Keratinocyte (primary cell): ENCODE measurements at regions not wholly inside any gene's neighbourhood (a gene's known extent, or its start where the extent isn't known, plus 50 kb on each side); places are given as distances from the start of the nearest gene placed in this dataset.

ENCODE experiments used
- DNase-seq: peaks from one replicate; pipeline ENCODE4 v3.0.0-alpha.2; 2011; ENCODE audit warnings: low read depth, missing footprints, low spot score
- FAIRE-seq: peaks from 2 replicates; lab custom pipeline; 2011; peaks lifted over from hg19 to GRCh38; lab: Jason Lieb, UNC
- H2AFZ ChIP-seq: 2 replicates; pipeline ENCODE4 v1.6.0; 2012; ENCODE audit warnings: low read length, control low read depth, inconsistent platforms; ENCODE audit not compliant: control insufficient read depth
- H3K27ac ChIP-seq: 2 replicates; pipeline ENCODE4 v1.5.1; 2011; ENCODE audit warnings: low read length; ENCODE audit not compliant: control insufficient read depth, insufficient read depth
- H3K27me3 ChIP-seq: 3 replicates; pipeline ENCODE4 v1.6.0; 2011; ENCODE audit warnings: low read length; ENCODE audit not compliant: control insufficient read depth, insufficient read depth; ENCODE audit errors: extremely low read depth
- H3K36me3 ChIP-seq, 2 experiments: 2 replicates in 1 of 2; 3 replicates in 1 of 2; pipeline ENCODE4 v1.5.1; 2011; ENCODE audit warnings: low read length in 2 of 2, mild to moderate bottlenecking in 1 of 2; ENCODE audit not compliant: control insufficient read depth in 2 of 2, insufficient read depth in 2 of 2; ENCODE audit errors: extremely low read depth in 1 of 2
- H3K4me1 ChIP-seq: 3 replicates; pipeline ENCODE4 v1.5.1; 2011; ENCODE audit warnings: low read length; ENCODE audit not compliant: control insufficient read depth, insufficient read depth; ENCODE audit errors: extremely low read depth
- H3K4me2 ChIP-seq: 3 replicates; pipeline ENCODE4 v1.6.0; 2011; ENCODE audit warnings: low read depth, low read length; ENCODE audit not compliant: control insufficient read depth, insufficient read depth; ENCODE audit errors: extremely low read depth
- H3K4me3 ChIP-seq, 3 experiments: fragments of 200-600 bp in 1 of 3; sonication (generic) in 1 of 3; 2 replicates in 2 of 3; 3 replicates in 1 of 3; pipeline ENCODE4 v1.5.1; 2011 to 2016; ENCODE audit warnings: low read length in 3 of 3, mild to moderate bottlenecking in 3 of 3, control low read depth in 2 of 3, inconsistent platforms in 1 of 3, low read depth in 1 of 3, mixed read lengths in 1 of 3, mixed run types in 1 of 3, moderate library complexity in 1 of 3; ENCODE audit not compliant: control insufficient read depth in 2 of 3, insufficient read depth in 2 of 3; ENCODE audit errors: extremely low read depth in 1 of 3
- H3K79me2 ChIP-seq: 2 replicates; pipeline ENCODE4 v1.6.0; 2012; ENCODE audit warnings: low read length; ENCODE audit not compliant: control insufficient read depth, insufficient read depth
- H3K9ac ChIP-seq: 3 replicates; pipeline ENCODE4 v1.6.0; 2011; ENCODE audit warnings: low read length; ENCODE audit not compliant: control insufficient read depth, insufficient read depth; ENCODE audit errors: extremely low read depth
- H3K9me1 ChIP-seq: 3 replicates; pipeline ENCODE4 v1.6.0; 2011; ENCODE audit warnings: low read length; ENCODE audit not compliant: control insufficient read depth, insufficient read depth; ENCODE audit errors: extremely low read depth
- H3K9me3 ChIP-seq: 2 replicates; pipeline ENCODE4 v1.5.1; 2012; ENCODE audit warnings: low read depth, low read length; ENCODE audit not compliant: control insufficient read depth
- H4K20me1 ChIP-seq: 3 replicates; pipeline ENCODE4 v1.6.0; 2011; ENCODE audit warnings: low read length; ENCODE audit not compliant: control insufficient read depth, insufficient read depth; ENCODE audit errors: extremely low read depth
- EZH2 ChIP-seq: IDR thresholded peaks from one replicate; pipeline ENCODE4 v1.6.1; 2012; ENCODE audit warnings: inconsistent platforms, mild to moderate bottlenecking, low read length, moderate library complexity
- dilution Hi-C: fragments of 300-500 bp; cut with MboI; formaldehyde crosslinking; loops from one replicate; pipeline ENCODE4 v1.7.0; 2020; ENCODE audit warnings: low sequenced_read_pairs; ENCODE audit not compliant: extremely low pct_ligation_motif_present
- TF ChIP-seq, protein P1 (sequence below), 3 experiments: IDR thresholded peaks in 1 of 3; conservative IDR thresholded peaks in 1 of 3; optimal IDR thresholded peaks in 1 of 3; 2 replicates in 2 of 3; 3 replicates in 1 of 3; pipeline versions ENCODE3 to v1.5.1; 2011; ENCODE audit warnings: low read length in 3 of 3, mild to moderate bottlenecking in 3 of 3, moderate library complexity in 2 of 3, control low read depth in 1 of 3, inconsistent platforms in 1 of 3; ENCODE audit not compliant: insufficient read depth in 2 of 3; ENCODE audit errors: extremely low read depth in 1 of 3

DNA sequence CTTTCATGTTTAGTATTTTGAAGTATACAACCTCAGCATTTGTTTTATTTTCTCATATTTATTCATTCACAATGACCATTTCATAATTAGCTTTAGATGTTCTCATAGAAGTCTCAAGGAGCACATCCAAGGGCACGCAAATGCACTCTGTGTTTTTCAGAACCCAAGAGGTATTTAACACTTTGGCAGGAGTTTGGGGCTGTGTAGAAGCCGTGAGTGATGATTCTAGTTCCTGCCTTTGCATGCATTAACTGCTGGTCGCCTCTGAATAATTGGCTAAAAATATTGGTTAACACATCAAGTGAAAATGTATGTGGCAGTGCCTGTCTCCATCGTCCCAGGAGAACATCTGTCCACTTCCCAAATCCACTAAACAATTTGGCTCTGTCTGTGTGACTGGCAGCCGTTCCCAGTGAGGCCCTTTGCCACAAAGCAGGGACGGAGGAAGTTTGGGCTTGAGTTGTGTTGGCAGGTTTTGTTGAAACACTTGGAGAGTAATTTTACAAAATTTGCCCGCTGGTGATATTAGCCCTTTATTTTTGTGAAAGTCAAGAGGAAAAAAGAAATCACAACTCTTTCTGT lies 730.7 kb upstream of the SLIT2 start:
- no peaks in the 10 kb centered on the region for H3K4me1 ChIP-seq
- FAIRE-seq: no peak
- H3K79me2 ChIP-seq: no peaks in the 10 kb centered on the region
- H3K9ac ChIP-seq: no peak overlapping the region
- H3K27ac ChIP-seq: no peak overlapping the region
- no peak overlapping the region for H3K4me2 ChIP-seq
- H3K9me1 ChIP-seq: no peaks in the 10 kb centered on the region
- H3K9me3 ChIP-seq: no peaks in the 10 kb centered on the region
- no peaks in the 10 kb centered on the region for H3K36me3 ChIP-seq
- no peak overlapping the region for H3K4me3 ChIP-seq
- TF ChIP-seq, protein P1, sequence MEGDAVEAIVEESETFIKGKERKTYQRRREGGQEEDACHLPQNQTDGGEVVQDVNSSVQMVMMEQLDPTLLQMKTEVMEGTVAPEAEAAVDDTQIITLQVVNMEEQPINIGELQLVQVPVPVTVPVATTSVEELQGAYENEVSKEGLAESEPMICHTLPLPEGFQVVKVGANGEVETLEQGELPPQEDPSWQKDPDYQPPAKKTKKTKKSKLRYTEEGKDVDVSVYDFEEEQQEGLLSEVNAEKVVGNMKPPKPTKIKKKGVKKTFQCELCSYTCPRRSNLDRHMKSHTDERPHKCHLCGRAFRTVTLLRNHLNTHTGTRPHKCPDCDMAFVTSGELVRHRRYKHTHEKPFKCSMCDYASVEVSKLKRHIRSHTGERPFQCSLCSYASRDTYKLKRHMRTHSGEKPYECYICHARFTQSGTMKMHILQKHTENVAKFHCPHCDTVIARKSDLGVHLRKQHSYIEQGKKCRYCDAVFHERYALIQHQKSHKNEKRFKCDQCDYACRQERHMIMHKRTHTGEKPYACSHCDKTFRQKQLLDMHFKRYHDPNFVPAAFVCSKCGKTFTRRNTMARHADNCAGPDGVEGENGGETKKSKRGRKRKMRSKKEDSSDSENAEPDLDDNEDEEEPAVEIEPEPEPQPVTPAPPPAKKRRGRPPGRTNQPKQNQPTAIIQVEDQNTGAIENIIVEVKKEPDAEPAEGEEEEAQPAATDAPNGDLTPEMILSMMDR (optimal IDR thresholded peaks at IDR 0.05 in 1 of 3, IDR thresholded peaks at IDR 0.05 in 1 of 3, conservative IDR thresholded peaks at IDR 0.05 in 1 of 3; ENCODE audit: extremely low read depth in 1 of 3, insufficient read depth in 2 of 3, low read length in 3 of 3): no peak
- no peak for TF ChIP-seq EZH2
- no peak for DNase-seq
- no peaks in the 10 kb centered on the region for H4K20me1 ChIP-seq
- no peaks in the 10 kb centered on the region for H3K27me3 ChIP-seq
- dilution Hi-C loops: no loop called here
- H2AFZ ChIP-seq: peak overlapping the region; percentile 23

DNA sequence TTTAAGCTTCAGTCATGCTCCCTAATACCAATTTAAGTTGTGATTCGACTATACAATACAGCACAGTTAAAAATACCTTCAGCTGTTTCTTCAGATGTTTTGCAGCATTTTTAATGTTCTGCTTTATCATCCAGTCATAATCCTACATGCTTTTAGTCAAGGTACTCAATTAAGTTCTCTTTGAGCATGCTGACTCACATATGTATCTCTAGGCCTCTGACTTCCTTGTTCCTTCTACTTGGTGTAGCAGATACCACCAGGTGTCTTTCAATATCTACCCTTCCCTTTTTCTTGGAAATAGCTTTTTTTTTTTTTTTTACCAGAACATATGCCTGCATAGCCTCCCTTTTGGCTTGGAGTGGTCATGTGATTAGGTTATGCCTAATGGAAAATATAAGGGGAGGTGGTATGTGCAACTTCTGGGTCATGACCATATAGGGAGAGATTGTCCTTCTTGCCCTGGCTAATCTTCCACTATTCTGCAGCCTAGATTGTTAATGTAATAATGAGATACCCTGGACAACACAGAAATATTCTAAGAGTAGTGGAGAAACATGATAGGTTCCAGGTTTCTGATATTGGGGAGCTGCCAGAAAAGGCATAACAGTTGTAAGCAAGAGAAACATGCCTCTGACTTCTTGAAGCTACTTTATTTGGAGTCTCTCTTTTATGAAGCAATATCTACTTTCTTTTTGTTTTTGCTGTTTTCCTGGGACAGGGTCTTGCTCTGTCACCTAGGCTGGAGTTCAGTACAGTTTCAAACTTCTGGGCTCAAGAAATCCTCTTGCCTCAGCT lies 737.2 kb upstream of the SLIT2 start:
- Histone ChIP-seq H2AFZ (no peak overlapping the region), H3K36me3 (no peaks in the 10 kb centered on the region)
- no peak for FAIRE-seq

More for the DNA sequence above, 737.2 kb upstream of the SLIT2 start:
- Histone ChIP-seq H3K4me1 (no peaks in the 10 kb centered on the region), H3K79me2 (no peaks in the 10 kb centered on the region), H3K9me1 (no peaks in the 10 kb centered on the region), H3K27me3 (no peaks in the 10 kb centered on the region), H4K20me1 (no peaks in the 10 kb centered on the region), H3K4me3 (no peak overlapping the region), H3K9ac (no peak overlapping the region), H3K4me2 (no peak overlapping the region), H3K27ac (no peak overlapping the region), H3K9me3 (no peaks in the 10 kb centered on the region)
- DNase-seq: no peak
- TF ChIP-seq, protein P1 (optimal IDR thresholded peaks at IDR 0.05 in 1 of 3, IDR thresholded peaks at IDR 0.05 in 1 of 3, conservative IDR thresholded peaks at IDR 0.05 in 1 of 3; ENCODE audit: extremely low read depth in 1 of 3, insufficient read depth in 2 of 3, low read length in 3 of 3): no peak
- no peak for TF ChIP-seq EZH2
- dilution Hi-C loops: no loop called here
